ENCODE measurements at regions not wholly inside any gene's neighbourhood (a gene's known extent, or its start where the extent isn't known, plus 50 kb on each side); places are given as distances from the start of the nearest gene placed in this dataset.

DNA sequence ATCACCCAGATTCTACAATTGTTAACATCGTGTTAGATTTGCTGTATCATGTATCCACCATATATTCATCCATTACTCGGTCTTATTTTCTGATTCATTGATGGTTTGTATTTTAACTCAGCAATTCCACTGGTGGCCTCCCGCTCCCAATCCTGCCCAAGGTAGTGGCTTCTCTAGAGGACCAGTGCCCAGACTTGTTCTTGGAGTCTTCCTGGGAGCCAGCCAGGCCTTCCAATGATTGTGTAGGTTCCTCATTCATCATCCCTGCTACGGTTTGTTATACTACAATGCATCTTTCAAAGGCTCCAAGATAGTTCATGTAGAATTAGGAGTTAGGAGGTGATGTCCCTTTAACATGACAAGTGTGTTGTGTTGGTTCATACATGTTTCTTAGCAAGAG is 451.1 kb downstream of the SETD4 start:
- Histone ChIP-seq H4K20me1 (ENCODE audit: insufficient read depth, low read depth, low read length) (no peaks in the 10 kb centered on the region), H3K9ac (ENCODE audit: low read length) (no peak overlapping the region), H3K4me2 (ENCODE audit: low read depth, low read length, poor library complexity, severe bottlenecking) (no peak overlapping the region), H3K4me1 (ENCODE audit: low read length) (no peaks in the 10 kb centered on the region), H3K4me3 (ENCODE audit: low read length) (no peak overlapping the region), H3K9me2 (replicated peaks; ENCODE audit: insufficient read depth, low read length) (no peaks in the 10 kb centered on the region), H3K79me2 (ENCODE audit: low read length) (no peaks in the 10 kb centered on the region), H3K36me3 (ENCODE audit: insufficient read depth, low read length) (no peaks in the 10 kb centered on the region), H3K27me3 (ENCODE audit: low read length) (no peaks in the 10 kb centered on the region), H3K27ac (ENCODE audit: low read length) (no peak overlapping the region), H2AFZ (ENCODE audit: low read length) (no peak overlapping the region), H3K9me3 (ENCODE audit: low read length) (no peaks in the 10 kb centered on the region)
- no peak for DNase-seq

DNA sequence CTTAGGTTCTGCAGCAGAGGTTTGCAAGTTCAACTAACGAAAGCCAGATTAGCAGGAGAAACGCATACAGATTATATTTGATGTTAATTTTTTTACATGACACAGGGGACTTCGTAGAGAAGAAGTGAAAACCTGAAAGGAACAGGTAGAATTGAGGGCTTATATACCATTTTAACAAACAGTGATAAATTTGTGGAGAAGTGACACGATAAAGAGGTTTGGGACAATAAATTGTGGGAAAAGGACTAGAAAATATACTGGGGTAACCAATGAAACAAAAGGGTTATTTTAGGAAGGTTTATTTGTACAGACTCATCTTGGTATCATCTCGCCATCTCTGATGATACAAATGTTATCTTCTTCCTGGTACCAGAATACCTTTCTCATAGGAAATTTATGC is 452.9 kb downstream of the SETD4 start:
- Histone ChIP-seq H3K4me3 (ENCODE audit: low read length) (no peak overlapping the region), H2AFZ (ENCODE audit: low read length) (no peak overlapping the region), H3K9ac (ENCODE audit: low read length) (no peak overlapping the region)

DNA sequence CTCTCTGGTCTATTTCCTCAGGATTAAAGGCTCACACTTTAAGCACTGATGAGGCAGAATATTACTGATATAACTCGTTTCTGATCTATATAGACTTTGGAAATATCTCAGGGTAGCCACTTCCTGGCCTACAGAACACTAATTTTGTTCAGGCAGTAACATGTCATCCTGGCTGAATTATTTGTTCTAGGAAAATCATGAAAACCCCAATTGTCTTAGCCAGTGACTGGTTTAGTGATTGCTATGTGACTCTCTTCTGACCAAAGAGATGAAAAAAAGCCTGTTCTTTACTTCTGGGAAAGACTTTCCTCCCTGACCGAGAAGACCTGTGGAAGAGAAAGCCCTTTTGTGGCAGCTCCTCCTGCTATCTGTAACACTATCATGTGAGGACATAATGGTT is 453.7 kb downstream of the SETD4 start:
- H3K27ac ChIP-seq (ENCODE audit: low read length): no peak overlapping the region
- no peaks in the 10 kb centered on the region for H3K27me3 ChIP-seq (ENCODE audit: low read length)
- H3K79me2 ChIP-seq (ENCODE audit: low read length): no peaks in the 10 kb centered on the region
- no peak overlapping the region for H3K4me2 ChIP-seq (ENCODE audit: low read depth, low read length, poor library complexity, severe bottlenecking)
- no peak overlapping the region for H2AFZ ChIP-seq (ENCODE audit: low read length)
- no peaks in the 10 kb centered on the region for H3K4me1 ChIP-seq (ENCODE audit: low read length)
- H3K9me2 ChIP-seq (replicated peaks; ENCODE audit: insufficient read depth, low read length): no peaks in the 10 kb centered on the region
- H3K36me3 ChIP-seq (ENCODE audit: insufficient read depth, low read length): no peaks in the 10 kb centered on the region
- no peak overlapping the region for H3K9ac ChIP-seq (ENCODE audit: low read length)
- H4K20me1 ChIP-seq (ENCODE audit: insufficient read depth, low read depth, low read length): no peaks in the 10 kb centered on the region
- no peaks in the 10 kb centered on the region for H3K9me3 ChIP-seq (ENCODE audit: low read length)
- no peak for DNase-seq
- no peak overlapping the region for H3K4me3 ChIP-seq (ENCODE audit: low read length)

More for the DNA sequence above, 452.9 kb downstream of the SETD4 start:
- Histone ChIP-seq H4K20me1 (ENCODE audit: insufficient read depth, low read depth, low read length) (no peaks in the 10 kb centered on the region), H3K36me3 (ENCODE audit: insufficient read depth, low read length) (no peaks in the 10 kb centered on the region), H3K27me3 (ENCODE audit: low read length) (no peaks in the 10 kb centered on the region), H3K4me2 (ENCODE audit: low read depth, low read length, poor library complexity, severe bottlenecking) (no peak overlapping the region), H3K9me2 (replicated peaks; ENCODE audit: insufficient read depth, low read length) (no peaks in the 10 kb centered on the region), H3K9me3 (ENCODE audit: low read length) (no peaks in the 10 kb centered on the region), H3K4me1 (ENCODE audit: low read length) (no peaks in the 10 kb centered on the region), H3K79me2 (ENCODE audit: low read length) (no peaks in the 10 kb centered on the region), H3K27ac (ENCODE audit: low read length) (no peak overlapping the region)
- no peak for DNase-seq

DNA sequence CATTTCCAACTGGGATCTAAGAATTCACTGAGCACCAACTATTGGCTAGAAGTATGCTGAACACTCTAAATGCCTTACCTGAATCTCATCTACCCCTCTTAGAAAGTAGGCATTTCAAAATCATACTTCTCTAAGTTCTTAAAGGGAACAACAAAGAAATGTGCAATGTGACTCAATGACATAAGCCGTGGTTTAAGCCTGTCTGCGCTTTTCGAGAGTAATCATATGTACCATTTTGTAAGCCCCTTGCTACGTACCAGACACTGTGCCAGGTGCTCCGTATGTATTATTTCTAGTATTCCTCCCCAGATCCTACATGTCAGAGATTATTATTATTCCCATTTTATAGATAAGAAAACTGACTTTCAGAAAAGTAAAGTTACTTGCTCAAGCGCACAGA is 454.2 kb downstream of the SETD4 start:
- no peak overlapping the region for H2AFZ ChIP-seq (ENCODE audit: low read length)
- no peak overlapping the region for H3K27ac ChIP-seq (ENCODE audit: low read length)
- H4K20me1 ChIP-seq (ENCODE audit: insufficient read depth, low read depth, low read length): no peaks in the 10 kb centered on the region
- no peak overlapping the region for H3K9ac ChIP-seq (ENCODE audit: low read length)
- H3K27me3 ChIP-seq (ENCODE audit: low read length): no peaks in the 10 kb centered on the region
- DNase-seq: no peak
- no peak overlapping the region for H3K4me3 ChIP-seq (ENCODE audit: low read length)
- H3K4me2 ChIP-seq (ENCODE audit: low read depth, low read length, poor library complexity, severe bottlenecking): no peak overlapping the region
- H3K79me2 ChIP-seq (ENCODE audit: low read length): no peaks in the 10 kb centered on the region
- H3K9me2 ChIP-seq (replicated peaks; ENCODE audit: insufficient read depth, low read length): no peaks in the 10 kb centered on the region
- H3K9me3 ChIP-seq (ENCODE audit: low read length): no peaks in the 10 kb centered on the region
- H3K4me1 ChIP-seq (ENCODE audit: low read length): no peaks in the 10 kb centered on the region
- H3K36me3 ChIP-seq (ENCODE audit: insufficient read depth, low read length): no peaks in the 10 kb centered on the region

DNA sequence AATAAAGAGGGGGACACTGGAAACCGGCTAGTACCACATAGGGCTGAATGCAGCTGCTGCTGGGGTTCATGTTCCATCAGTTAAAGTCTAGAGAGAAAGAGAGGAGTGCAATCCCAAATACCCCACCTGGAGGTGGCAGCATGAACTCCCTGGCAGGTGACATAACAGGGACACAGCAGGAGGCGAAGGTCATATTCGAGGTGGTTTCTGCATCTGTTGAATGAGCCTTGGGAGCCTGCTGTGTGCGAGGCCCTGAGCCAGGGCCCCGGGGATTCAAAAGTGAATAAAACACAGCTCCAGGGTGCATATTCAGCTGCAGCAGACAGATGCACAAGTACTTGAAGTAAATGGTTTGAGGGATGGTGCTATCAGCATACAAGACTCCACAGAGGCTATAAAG is 456.8 kb downstream of the SETD4 start:
- Histone ChIP-seq H3K9ac (ENCODE audit: low read length) (no peak overlapping the region), H3K4me1 (ENCODE audit: low read length) (no peaks in the 10 kb centered on the region), H3K27me3 (ENCODE audit: low read length) (no peaks in the 10 kb centered on the region), H3K27ac (ENCODE audit: low read length) (no peak overlapping the region), H4K20me1 (ENCODE audit: insufficient read depth, low read depth, low read length) (no peaks in the 10 kb centered on the region), H3K9me3 (ENCODE audit: low read length) (no peaks in the 10 kb centered on the region), H2AFZ (ENCODE audit: low read length) (no peak overlapping the region), H3K79me2 (ENCODE audit: low read length) (no peaks in the 10 kb centered on the region), H3K4me3 (ENCODE audit: low read length) (no peak overlapping the region), H3K9me2 (replicated peaks; ENCODE audit: insufficient read depth, low read length) (no peaks in the 10 kb centered on the region), H3K4me2 (ENCODE audit: low read depth, low read length, poor library complexity, severe bottlenecking) (no peak overlapping the region), H3K36me3 (ENCODE audit: insufficient read depth, low read length) (no peaks in the 10 kb centered on the region)
- peak; percentile 40 for DNase-seq

DNA sequence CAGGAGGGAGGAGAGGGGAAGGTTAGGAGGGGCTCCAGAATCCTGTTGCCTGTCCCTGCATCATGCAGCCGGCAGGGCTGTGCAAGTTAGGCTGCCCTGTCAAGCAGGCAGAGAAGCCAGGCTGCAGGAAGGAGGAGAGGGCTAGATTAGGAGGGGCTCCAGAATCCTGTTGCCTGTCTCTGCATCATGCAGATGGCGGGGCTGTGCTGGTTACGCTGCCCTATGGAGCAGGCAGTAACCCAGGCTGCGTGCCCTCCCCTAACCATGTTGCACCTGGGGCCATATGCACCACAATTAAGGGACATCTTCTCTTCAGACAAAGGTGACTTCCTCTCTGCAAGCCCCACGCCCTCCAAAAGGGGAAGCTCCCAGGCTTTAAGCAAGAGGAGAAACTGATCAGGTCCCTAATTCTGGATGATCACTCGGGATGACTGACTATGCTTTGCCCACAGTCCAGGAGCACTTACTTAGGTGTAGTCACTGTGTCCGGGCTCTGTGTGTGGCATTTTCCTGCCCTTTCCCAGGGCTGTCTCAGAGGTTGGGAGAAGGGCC is 457.4 kb downstream of the SETD4 start:
- no peaks in the 10 kb centered on the region for H4K20me1 ChIP-seq (ENCODE audit: insufficient read depth, low read depth, low read length)
- H3K9me2 ChIP-seq (replicated peaks; ENCODE audit: insufficient read depth, low read length): no peaks in the 10 kb centered on the region
- no peak overlapping the region for H3K4me2 ChIP-seq (ENCODE audit: low read depth, low read length, poor library complexity, severe bottlenecking)
- H3K27ac ChIP-seq (ENCODE audit: low read length): no peak overlapping the region
- no peaks in the 10 kb centered on the region for H3K36me3 ChIP-seq (ENCODE audit: insufficient read depth, low read length)
- H3K79me2 ChIP-seq (ENCODE audit: low read length): no peaks in the 10 kb centered on the region
- H3K9ac ChIP-seq (ENCODE audit: low read length): no peak overlapping the region
- H3K4me1 ChIP-seq (ENCODE audit: low read length): no peaks in the 10 kb centered on the region
- no peak overlapping the region for H2AFZ ChIP-seq (ENCODE audit: low read length)
- H3K27me3 ChIP-seq (ENCODE audit: low read length): no peaks in the 10 kb centered on the region
- no peak overlapping the region for H3K4me3 ChIP-seq (ENCODE audit: low read length)
- peak; percentile 42 for DNase-seq
- no peaks in the 10 kb centered on the region for H3K9me3 ChIP-seq (ENCODE audit: low read length)

DNA sequence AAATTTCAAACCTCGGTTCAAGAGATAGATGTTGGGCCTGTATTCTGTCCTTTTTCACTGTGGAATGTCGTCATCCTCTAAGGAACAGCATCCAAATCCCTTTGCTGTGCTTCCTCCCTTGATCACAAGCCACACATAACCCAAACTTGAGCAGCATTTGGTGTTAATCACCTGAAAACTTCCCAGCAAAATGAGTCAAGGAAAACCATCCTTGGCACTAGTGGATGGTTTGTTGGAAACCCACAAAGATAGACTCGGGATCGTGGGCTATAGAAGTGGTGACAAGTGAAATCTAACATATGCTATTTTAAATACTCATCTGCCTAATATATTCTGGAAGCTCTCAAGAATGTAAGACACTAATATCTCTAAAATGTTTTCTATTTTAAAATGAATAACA is 459.1 kb downstream of the SETD4 start:
- no peaks in the 10 kb centered on the region for H3K9me3 ChIP-seq (ENCODE audit: low read length)
- H3K9me2 ChIP-seq (replicated peaks; ENCODE audit: insufficient read depth, low read length): no peaks in the 10 kb centered on the region
- H2AFZ ChIP-seq (ENCODE audit: low read length): no peak overlapping the region
- H3K79me2 ChIP-seq (ENCODE audit: low read length): no peaks in the 10 kb centered on the region
- no peak overlapping the region for H3K4me3 ChIP-seq (ENCODE audit: low read length)
- no peaks in the 10 kb centered on the region for H3K27me3 ChIP-seq (ENCODE audit: low read length)
- H3K27ac ChIP-seq (ENCODE audit: low read length): no peak overlapping the region
- no peak overlapping the region for H3K4me2 ChIP-seq (ENCODE audit: low read depth, low read length, poor library complexity, severe bottlenecking)
- DNase-seq: no peak
- H4K20me1 ChIP-seq (ENCODE audit: insufficient read depth, low read depth, low read length): no peaks in the 10 kb centered on the region
- no peaks in the 10 kb centered on the region for H3K36me3 ChIP-seq (ENCODE audit: insufficient read depth, low read length)
- no peaks in the 10 kb centered on the region for H3K4me1 ChIP-seq (ENCODE audit: low read length)
- no peak overlapping the region for H3K9ac ChIP-seq (ENCODE audit: low read length)

DNA sequence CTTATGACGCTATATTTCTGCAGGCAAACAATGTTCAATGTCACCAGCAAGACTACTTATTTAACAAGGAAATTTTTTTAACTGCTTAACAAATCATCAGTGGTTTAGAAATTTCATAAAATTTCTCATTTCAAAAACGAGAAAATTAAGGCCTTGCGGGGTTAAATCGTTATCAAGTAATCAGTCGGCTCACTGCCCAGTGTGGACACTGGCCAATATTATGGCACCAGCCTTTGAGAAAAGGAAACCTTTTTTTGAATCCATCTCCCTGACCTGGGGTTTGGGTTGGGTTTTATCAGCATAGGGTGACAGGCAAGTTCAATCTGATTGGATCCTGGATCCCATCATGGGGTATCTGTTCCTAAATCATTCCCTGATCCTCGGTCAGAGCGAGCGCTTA is 461.2 kb downstream of the SETD4 start:
- no peaks in the 10 kb centered on the region for H3K4me1 ChIP-seq (ENCODE audit: low read length)
- H3K9me2 ChIP-seq (replicated peaks; ENCODE audit: insufficient read depth, low read length): no peaks in the 10 kb centered on the region
- no peaks in the 10 kb centered on the region for H3K27me3 ChIP-seq (ENCODE audit: low read length)
- no peaks in the 10 kb centered on the region for H3K79me2 ChIP-seq (ENCODE audit: low read length)
- H3K4me2 ChIP-seq (ENCODE audit: low read depth, low read length, poor library complexity, severe bottlenecking): no peak overlapping the region
- H3K27ac ChIP-seq (ENCODE audit: low read length): no peak overlapping the region
- no peak for DNase-seq
- H3K9me3 ChIP-seq (ENCODE audit: low read length): no peaks in the 10 kb centered on the region
- no peak overlapping the region for H2AFZ ChIP-seq (ENCODE audit: low read length)
- no peaks in the 10 kb centered on the region for H3K36me3 ChIP-seq (ENCODE audit: insufficient read depth, low read length)
- H4K20me1 ChIP-seq (ENCODE audit: insufficient read depth, low read depth, low read length): no peaks in the 10 kb centered on the region
- no peak overlapping the region for H3K4me3 ChIP-seq (ENCODE audit: low read length)
- no peak overlapping the region for H3K9ac ChIP-seq (ENCODE audit: low read length)
